Fibroblast of mammary gland (primary cell): ENCODE measurements at regions not wholly inside any gene's neighbourhood (a gene's known extent, or its start where the extent isn't known, plus 50 kb on each side); places are given as distances from the start of the nearest gene placed in this dataset.

Experiments
- DNase-seq: peaks from one replicate; pipeline ENCODE4 v3.0.0-alpha.2; 2010; ENCODE audit warnings: low read depth
- H3K4me3 ChIP-seq: 2 replicates; pipeline ENCODE4 v1.5.1; 2011; ENCODE audit warnings: low read depth, mild to moderate bottlenecking, low read length, moderate library complexity; ENCODE audit not compliant: control insufficient read depth
- CTCF ChIP-seq: conservative IDR thresholded peaks from 2 replicates; pipeline ENCODE4 v1.5.1; 2011; ENCODE audit warnings: low read depth, low read length, inconsistent platforms; ENCODE audit not compliant: control insufficient read depth, insufficient read depth

- DNase-seq = no peak
- no peak for TF ChIP-seq CTCF
- H3K4me3 ChIP-seq = no peak overlapping the region
These were observed 468.1 kb upstream of the MANEA start for GRCh38 chr6:95109212-95109611.

GRCh38 chr6:95110767-95111166 is 466.6 kb upstream of the MANEA start:
- DNase-seq = no peak
- TF ChIP-seq CTCF = no peak
- no peak overlapping the region for H3K4me3 ChIP-seq

GRCh38 chr6:95117236-95117635 is 460.1 kb upstream of the MANEA start:
- H3K4me3 ChIP-seq = no peak overlapping the region
- no peak for TF ChIP-seq CTCF
- DNase-seq = no peak

GRCh38 chr6:95119927-95120326 is 457.4 kb upstream of the MANEA start:
- DNase-seq = no peak
- TF ChIP-seq CTCF = no peak
- H3K4me3 ChIP-seq = no peak overlapping the region

GRCh38 chr6:95120984-95121383 is 456.4 kb upstream of the MANEA start:
- TF ChIP-seq CTCF = no peak
- no peak overlapping the region for H3K4me3 ChIP-seq
- no peak for DNase-seq

- DNase-seq = no peak
These were observed 450.1 kb upstream of the MANEA start for GRCh38 chr6:95127261-95127660.

More at GRCh38 chr6:95127261-95127660, 450.1 kb upstream of the MANEA start:
- H3K4me3 ChIP-seq = no peak overlapping the region
- TF ChIP-seq CTCF = no peak
